Natural killer cell (primary cell): ENCODE measurements at regions not wholly inside any gene's neighbourhood (a gene's known extent, or its start where the extent isn't known, plus 50 kb on each side); places are given as distances from the start of the nearest gene placed in this dataset.

Experiments used
- ATAC-seq, 3 donors: fragments of 150-1000 bp in 2 of 3; fragments of 200-7000 bp in 1 of 3; cut with Tn5 transposase; 1 replicate in 1 of 3; 2 replicates in 2 of 3; pipeline ENCODE4 v1.10.0; 2021; ENCODE audit warnings: mild to moderate bottlenecking in 2 of 3, moderate library complexity in 2 of 3
- DNase-seq, 2 donors: peaks; one replicate each; pipeline versions ENCODE4 v3.0.0 to v3.0.0-alpha.2; 2013 to 2021; ENCODE audit warnings: mixed read lengths in 1 of 2
- H3K27ac ChIP-seq: one replicate; pipeline ENCODE4 v1.5.1; 2013; ENCODE audit warnings: mild to moderate bottlenecking, low read length
- H3K27me3 ChIP-seq: one replicate; pipeline ENCODE4 v1.6.1; 2013; ENCODE audit warnings: low read length; ENCODE audit not compliant: control insufficient read depth, insufficient read depth
- H3K36me3 ChIP-seq: one replicate; pipeline ENCODE4 v1.6.1; 2013; ENCODE audit warnings: low read length; ENCODE audit not compliant: control insufficient read depth, insufficient read depth
- H3K4me1 ChIP-seq: one replicate; pipeline ENCODE4 v1.6.1; 2013; ENCODE audit warnings: low read length; ENCODE audit not compliant: control insufficient read depth, insufficient read depth
- H3K4me3 ChIP-seq: one replicate; pipeline ENCODE4 v1.5.1; 2013; ENCODE audit warnings: low read length
- H3K9me3 ChIP-seq: one replicate; pipeline ENCODE4 v1.6.1; 2013; ENCODE audit warnings: low read length; ENCODE audit not compliant: control insufficient read depth, insufficient read depth
- H3K27ac Mint-ChIP-seq, 2 donors: one replicate each; pipeline ENCODE4 v1.8.0; 2022; ENCODE audit warnings: mild to moderate bottlenecking in 2 of 2, mixed read lengths in 2 of 2, moderate library complexity in 1 of 2
- H3K27me3 Mint-ChIP-seq, 2 donors: one replicate each; pipeline ENCODE4 v1.8.0; 2022; ENCODE audit warnings: low read depth in 2 of 2, mixed read lengths in 2 of 2
- H3K36me3 Mint-ChIP-seq: one replicate; pipeline ENCODE4 v1.8.0; 2022; ENCODE audit warnings: mixed read lengths
- H3K4me1 Mint-ChIP-seq, 2 donors: one replicate each; pipeline ENCODE4 v1.8.0; 2022; ENCODE audit warnings: mixed read lengths in 2 of 2
- H3K4me3 Mint-ChIP-seq: one replicate; pipeline ENCODE4 v1.8.0; 2022; ENCODE audit warnings: mild to moderate bottlenecking, moderate library complexity, mixed read lengths
- H3K9me3 Mint-ChIP-seq, 2 donors: one replicate each; pipeline ENCODE4 v1.8.0; 2022; ENCODE audit warnings: mixed read lengths in 2 of 2
- WGBS: methylation state at CpG from one replicate; pipeline ENCODE4 v1.1.7; 2013; ENCODE audit warnings: missing lambda C conversion rate; ENCODE audit not compliant: insufficient coverage; 5-methylcytosine and 5-hydroxymethylcytosine counted together
- intact Hi-C: fragments of 100-400 bp; cut with micrococcal nuclease; formaldehyde crosslinking; loops from one replicate; pipeline ENCODE4 v1.14.2; 2022
- TF ChIP-seq, protein P1 (sequence below): fragments of 200-600 bp; IDR thresholded peaks from one replicate; pipeline ENCODE4 v1.8.0; 2022; ENCODE audit warnings: antibody characterized with exemption

DNA sequence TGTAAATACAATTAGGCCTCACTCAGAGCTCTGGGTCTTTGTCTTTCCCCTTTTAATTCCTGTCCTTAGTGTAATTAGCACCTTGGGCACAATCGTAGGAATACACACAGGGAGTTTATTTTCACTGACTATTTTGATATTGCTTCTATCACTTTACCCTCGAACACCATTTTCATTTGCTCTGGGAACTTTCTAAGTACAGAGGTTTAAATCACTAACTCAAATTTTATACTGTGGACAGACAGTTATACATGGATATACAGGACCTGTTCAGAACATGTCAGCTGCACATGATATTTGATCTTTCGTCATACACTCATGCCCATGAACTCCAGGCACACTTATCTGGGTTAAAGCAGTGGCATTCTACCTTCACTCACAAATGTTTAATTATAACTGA is 217.8 kb upstream of the TMEM161B start:
- Histone ChIP-seq H3K4me1 (no peaks in the 10 kb centered on the region), H3K9me3 (no peaks in the 10 kb centered on the region), H3K36me3 (no peaks in the 10 kb centered on the region), H3K4me3 (no peak overlapping the region), H3K27ac (no peak overlapping the region), H3K27me3 (peaks cover 9% of the 10 kb centered on the region)
- H3K9me3 Mint-ChIP-seq = no peaks in the 10 kb centered on the region
- ATAC-seq = no peak
- WGBS = 70% methylated on average over 2 of the region's 3 CpGs
- no peak for DNase-seq
- intact Hi-C loops = no loop called here
- H3K27ac Mint-ChIP-seq = no peak overlapping the region
- no peaks in the 10 kb centered on the region for H3K4me1 Mint-ChIP-seq
- no peaks in the 10 kb centered on the region for H3K36me3 Mint-ChIP-seq
- peaks cover 22 to 50% of the 10 kb centered on the region in 2 donors for H3K27me3 Mint-ChIP-seq
- TF ChIP-seq, protein P1, sequence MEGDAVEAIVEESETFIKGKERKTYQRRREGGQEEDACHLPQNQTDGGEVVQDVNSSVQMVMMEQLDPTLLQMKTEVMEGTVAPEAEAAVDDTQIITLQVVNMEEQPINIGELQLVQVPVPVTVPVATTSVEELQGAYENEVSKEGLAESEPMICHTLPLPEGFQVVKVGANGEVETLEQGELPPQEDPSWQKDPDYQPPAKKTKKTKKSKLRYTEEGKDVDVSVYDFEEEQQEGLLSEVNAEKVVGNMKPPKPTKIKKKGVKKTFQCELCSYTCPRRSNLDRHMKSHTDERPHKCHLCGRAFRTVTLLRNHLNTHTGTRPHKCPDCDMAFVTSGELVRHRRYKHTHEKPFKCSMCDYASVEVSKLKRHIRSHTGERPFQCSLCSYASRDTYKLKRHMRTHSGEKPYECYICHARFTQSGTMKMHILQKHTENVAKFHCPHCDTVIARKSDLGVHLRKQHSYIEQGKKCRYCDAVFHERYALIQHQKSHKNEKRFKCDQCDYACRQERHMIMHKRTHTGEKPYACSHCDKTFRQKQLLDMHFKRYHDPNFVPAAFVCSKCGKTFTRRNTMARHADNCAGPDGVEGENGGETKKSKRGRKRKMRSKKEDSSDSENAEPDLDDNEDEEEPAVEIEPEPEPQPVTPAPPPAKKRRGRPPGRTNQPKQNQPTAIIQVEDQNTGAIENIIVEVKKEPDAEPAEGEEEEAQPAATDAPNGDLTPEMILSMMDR = no peak
- no peak overlapping the region for H3K4me3 Mint-ChIP-seq

GRCh38 chr5:88485531-88485930 is 216.9 kb upstream of the TMEM161B start:
- Mint-ChIP-seq H3K4me1 (no peaks in the 10 kb centered on the region), H3K36me3 (no peaks in the 10 kb centered on the region), H3K9me3 (no peaks in the 10 kb centered on the region), H3K4me3 (no peak overlapping the region), H3K27ac (no peak overlapping the region), H3K27me3 (peaks cover 22 to 56% of the 10 kb centered on the region in 2 donors)
- Histone ChIP-seq H3K9me3 (no peaks in the 10 kb centered on the region), H3K4me3 (no peak overlapping the region), H3K36me3 (no peaks in the 10 kb centered on the region), H3K27ac (no peak overlapping the region), H3K4me1 (no peaks in the 10 kb centered on the region), H3K27me3 (peaks cover 9% of the 10 kb centered on the region)
- intact Hi-C loops = no loop called here
- ATAC-seq (no peak), DNase-seq (no peak)
- WGBS = no CpG with 5 or more reads among the region's 1 CpG
- TF ChIP-seq, protein P1 = no peak

DNA sequence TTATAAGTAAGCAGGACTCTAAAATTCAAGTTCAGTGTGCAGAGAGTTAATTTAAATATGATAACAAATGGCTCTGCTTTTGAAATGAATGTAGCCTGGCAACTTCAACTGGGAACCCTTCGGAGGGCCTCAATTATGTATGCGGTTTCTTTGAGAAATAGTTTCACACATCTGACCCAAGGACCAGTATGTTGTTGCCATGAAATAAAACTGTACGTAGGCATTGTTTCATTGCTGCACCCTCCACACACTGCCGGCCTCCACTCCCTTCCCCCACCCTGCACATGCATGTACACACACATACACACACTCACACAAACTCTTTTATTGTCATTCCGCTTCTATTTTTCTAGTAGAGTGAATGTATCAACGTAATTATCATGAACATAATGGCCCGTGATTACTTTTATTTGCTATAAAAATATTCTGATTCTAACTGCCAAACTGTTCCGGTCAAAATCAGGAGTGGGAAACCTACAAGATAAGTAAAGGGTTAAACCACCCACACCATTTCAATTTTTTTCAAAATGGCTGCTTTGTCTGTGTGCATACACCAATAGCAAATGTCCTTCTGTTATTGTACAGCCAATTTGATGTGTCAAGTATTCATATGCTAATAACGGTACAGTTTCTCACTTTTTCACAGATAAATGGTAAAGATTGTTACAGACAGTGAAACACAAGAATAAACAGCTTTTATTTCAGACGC is 215.5 kb upstream of the TMEM161B start:
- no peaks in the 10 kb centered on the region for H3K9me3 Mint-ChIP-seq
- H3K27me3 Mint-ChIP-seq = peaks cover 22 to 56% of the 10 kb centered on the region in 2 donors
- DNase-seq (no peak), ATAC-seq (no peak)
- H3K4me3 Mint-ChIP-seq = no peak overlapping the region
- intact Hi-C loops = no loop called here
- H3K27ac Mint-ChIP-seq = no peak overlapping the region
- no peaks in the 10 kb centered on the region for H3K9me3 ChIP-seq
- no peaks in the 10 kb centered on the region for H3K36me3 ChIP-seq
- TF ChIP-seq, protein P1 = no peak
- H3K27ac ChIP-seq = no peak overlapping the region
- 93% methylated on average over 10 of the region's 10 CpGs for WGBS
- no peaks in the 10 kb centered on the region for H3K4me1 Mint-ChIP-seq
- no peak overlapping the region for H3K4me3 ChIP-seq
- no peaks in the 10 kb centered on the region for H3K4me1 ChIP-seq
- no peaks in the 10 kb centered on the region for H3K36me3 Mint-ChIP-seq
- H3K27me3 ChIP-seq = peaks cover 6% of the 10 kb centered on the region
